ENCODE measurements at regions not wholly inside any gene's neighbourhood (a gene's known extent, or its start where the extent isn't known, plus 50 kb on each side); places are given as distances from the start of the nearest gene placed in this dataset.
"Not testable (repeated sequence)": the region's sequence is repeated elsewhere in the genome, so short reads cannot be mapped to it uniquely, and the experiment has no call there.

DNA sequence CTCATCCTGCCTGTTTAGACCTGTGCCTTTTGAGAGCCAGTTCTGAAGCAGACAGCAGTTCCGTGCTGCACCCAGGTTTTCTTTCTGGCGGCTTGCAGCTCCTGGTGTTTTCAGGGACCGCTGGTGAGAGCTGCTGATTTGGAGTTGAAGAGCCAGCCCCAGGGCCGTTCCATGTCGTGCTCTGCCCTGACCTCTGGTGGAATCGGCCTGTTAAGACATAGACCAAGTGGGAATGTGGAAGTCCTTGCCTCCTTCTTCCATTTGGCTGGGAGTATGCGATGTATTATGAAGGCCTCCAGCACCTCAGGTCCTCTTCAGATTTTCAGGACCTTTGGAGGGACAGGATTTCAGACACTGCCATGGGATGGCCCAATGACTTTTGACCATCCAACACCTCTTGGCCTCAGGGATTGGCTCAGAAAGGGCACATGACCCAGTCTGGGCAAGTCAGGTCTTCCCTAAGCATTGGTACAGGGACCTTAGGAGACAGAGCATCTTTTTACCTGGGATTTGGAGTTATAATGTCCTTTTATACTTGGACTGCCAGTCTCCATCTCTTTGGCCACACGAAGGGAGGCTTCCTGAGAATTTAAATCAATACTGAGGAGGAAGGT lies 136.1 kb upstream of the CLINT1 start:
- peak; percentile 23 for DNase-seq

DNA sequence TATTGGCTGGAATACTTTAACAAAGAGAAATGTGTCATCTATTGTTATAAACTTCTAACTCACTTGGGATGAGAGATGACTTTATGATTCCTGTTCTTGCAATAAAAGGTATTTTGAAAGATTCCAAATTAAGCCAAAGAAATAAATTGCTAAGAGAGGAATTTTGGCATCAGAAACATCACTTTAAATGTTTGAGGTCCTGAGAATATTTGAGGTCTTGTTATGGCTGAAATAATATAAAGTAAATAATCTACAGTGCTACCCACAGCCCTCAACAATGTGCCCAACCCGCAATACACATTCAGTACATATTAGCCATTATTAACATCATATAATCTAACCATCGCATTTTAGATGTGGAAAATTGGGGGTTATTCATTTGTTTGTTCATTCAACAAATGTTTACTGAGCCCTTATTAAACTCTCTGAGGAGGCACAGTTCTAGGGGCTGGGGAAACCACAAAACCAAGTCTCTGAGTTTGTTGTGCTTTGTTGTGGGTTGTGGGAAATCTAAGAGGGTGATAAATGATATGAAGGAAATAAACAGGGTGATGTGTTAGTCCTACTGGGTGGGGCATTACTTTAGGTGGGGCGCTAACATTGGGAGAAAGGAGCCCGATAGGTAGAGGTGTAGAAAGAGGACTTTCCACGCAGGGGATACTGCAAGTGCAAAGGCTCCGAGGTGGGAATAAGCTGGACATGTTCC lies 135.2 kb upstream of the CLINT1 start:
- DNase-seq: peak; percentile 33

DNA sequence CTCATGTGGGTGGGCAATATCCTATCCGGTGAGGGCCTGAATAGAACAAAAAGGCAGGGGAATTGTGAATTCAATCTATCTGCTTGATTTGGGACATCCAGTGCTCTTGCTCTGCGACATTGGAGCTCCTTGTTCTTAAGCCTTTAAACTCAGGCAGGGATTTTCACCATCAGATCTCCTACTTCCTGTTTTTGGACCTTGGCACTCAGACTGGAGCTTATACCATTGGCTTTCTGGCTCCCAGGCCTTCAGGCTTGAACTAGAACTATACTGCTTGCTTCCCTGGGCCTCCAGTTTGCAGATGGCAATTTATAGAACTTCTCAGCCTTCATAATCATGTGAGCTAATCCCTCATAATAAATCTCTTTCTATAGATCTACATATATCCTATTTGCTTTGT lies 134.3 kb upstream of the CLINT1 start:
- DNase-seq: no peak

DNA sequence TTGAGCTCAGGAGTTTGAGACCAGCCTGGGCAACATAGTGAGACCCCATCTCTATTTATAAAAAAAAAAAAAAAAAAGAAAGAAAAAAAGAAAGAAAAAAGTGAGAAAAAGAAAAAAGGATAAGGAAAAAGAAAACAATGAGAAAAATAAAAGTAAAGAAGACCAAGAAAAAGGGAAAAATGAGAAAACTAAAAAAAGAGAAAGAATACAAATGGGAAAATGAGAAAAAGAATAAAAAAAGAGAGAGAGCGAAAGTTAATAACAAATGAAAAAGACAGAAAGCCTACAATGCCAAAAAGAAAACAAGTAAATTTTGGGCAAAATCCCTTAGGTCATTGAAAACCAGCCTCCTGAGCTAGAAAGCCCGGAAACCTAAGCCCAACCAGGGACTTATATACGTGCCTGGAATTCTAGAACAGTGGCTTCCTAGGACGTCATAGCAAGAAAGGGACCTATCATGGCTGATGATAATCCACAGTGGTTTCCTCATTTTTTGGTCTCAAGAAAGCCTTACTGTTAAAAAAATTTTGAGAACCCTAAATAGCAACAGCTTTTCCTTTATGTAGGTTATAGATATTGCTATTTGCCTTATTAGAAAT lies 131.7 kb upstream of the CLINT1 start:
- no peak for DNase-seq

DNA sequence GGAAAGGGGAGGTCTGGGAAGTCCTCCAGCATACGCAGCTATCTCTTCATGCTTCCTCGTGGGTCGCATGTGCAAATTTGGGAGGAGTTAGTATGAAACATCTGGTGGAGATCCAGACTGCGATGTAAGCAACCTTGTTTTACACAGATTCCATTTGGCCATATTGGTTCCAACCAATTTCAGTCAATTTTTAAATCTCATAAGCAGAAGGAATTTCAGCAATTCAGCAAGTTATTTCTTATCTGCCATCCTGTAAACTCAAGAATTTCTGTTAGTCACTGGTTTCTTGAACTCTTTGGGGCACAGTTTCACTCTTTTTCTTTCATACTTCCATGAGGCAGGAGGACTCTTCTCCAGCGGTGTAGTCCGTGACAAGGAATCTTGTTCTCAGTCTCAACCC lies 130.4 kb upstream of the CLINT1 start:
- DNase-seq: no peak

DNA sequence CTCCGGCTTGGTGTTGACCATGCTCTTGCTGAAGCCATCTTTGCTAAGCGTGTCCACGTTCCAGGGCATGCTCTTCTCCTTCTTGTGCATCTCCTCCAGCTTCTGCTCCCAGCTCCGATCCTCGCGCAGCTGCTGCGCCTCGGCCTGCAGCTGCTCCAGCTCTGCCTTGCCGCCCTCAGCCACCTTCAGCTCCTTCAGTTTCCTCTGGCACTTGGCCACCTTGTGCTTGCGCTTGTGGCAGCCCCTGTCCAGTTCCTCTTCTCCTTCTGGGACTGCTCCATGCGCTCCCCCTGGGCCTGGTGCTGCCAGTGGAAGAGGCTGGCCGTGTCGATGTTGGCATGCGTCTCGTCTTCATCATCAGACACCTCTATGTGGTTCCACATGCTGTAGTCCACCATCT lies 128.3 kb upstream of the CLINT1 start:
- no peak for DNase-seq

DNA sequence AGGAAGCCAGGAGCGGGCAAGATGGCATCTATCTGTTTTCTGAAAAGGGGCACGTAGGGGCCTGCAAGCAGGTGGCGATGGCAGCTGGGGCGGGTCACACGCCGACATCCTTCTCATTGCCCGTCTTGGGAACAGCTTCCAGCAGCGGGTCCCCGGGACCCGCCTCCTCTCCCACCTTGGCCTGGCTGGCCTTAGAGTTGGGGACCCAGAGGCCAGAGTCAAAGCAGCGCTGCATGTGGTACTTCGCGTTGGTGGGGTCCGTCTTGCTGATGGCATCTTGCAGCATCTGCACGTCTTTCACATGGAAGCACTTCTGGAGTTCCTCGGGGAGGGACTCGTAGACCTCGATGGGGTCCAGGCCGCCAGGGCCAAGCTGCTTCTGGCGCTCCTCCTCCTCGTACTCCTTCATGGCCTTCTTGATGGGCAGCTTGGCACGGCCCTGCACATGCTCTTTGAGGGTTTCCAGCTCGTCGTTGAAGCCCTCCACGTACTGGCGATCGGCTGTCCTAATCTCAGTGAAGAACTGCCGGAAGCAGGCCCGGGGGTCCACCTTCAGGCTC lies 127.6 kb upstream of the CLINT1 start:
- DNase-seq: no peak

DNA sequence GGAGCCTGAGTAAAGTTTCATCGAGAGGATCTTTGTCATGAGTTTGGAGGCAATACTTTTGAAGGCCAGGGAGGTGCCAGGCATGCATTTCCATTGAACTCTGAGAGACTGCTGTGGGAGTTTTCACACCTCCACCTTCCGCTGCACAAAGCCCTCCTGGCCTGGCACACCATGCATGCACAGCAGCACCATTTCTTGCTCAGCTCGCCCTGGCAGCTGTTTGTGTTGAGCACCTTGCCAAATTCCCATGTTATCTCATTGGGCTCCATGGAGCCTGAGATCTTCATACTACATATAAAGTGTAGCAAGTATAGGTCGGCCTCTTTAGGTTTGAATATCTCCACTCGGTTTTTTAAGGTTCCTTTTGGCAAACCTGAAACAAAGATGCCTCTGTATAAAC lies 125.7 kb upstream of the CLINT1 start:
- no peak for DNase-seq

DNA sequence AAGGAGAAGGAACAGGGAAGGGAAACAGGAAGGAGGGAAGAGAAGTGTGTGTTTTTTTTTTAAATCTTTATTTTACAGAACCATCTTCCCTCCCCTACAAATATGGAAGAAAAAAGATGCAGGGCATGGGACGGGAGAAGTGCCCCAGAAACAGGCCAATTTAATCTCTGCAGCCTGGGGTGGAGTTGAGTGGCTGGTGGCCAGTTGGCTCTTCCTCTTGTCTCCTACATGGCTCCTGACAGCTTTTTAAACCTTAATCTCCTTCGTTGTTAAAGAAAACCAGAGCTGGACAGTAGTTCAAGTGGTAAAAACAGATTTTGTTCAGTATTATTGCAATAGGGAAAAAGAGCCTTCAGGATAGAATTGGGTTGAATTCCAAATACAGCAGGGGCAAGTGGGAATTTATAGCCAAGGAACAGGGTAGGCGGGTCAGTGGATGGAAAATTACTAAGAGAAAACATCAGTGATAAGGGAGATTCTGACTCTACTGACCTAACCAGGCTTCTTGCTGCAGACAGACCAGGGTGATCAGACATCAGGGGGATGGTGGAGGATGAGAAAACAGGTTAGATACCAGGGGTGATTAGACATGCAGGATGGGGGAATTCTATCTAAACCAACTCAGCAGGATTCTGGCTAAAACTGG lies 125.1 kb upstream of the CLINT1 start:
- no peak for DNase-seq

DNA sequence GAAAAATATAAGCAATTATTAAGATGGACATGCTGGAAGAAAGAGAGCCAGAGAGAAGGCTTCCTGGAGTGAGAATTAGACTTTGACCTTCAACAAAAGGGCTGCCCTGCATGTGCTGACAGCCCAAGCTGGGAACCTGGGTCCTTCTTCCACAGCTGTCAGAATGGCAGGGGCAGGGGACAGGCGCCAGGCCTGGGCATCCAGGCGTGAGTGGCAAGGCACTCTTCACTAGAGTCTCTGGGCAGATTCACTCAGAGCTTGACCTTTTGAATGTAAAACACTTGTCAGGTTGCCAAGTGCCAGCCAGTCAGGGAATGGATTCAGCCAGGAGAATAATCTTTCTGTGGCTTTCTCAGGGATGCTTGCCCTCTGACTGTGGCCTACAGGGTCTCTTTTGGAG lies 119.1 kb upstream of the CLINT1 start:
- no peak for DNase-seq

DNA sequence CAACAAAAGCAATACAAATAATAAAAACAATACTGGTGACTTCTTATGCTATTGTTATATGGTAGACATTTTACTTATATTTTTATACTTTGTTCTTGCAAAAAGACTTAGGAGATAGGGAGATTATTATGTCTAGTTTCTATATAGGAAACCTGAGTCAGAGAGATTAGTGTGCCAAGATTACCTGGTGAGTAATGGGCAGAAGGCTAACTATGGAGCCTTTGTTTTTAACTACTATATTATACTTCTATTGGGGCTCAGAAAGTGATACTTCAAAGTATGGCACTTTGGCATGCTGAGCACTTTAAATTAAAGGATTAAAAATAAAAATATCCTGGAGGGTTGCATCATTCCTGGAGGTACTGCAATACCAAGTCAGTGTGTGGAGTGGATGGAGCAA lies 117.5 kb upstream of the CLINT1 start:
- DNase-seq: no peak

DNA sequence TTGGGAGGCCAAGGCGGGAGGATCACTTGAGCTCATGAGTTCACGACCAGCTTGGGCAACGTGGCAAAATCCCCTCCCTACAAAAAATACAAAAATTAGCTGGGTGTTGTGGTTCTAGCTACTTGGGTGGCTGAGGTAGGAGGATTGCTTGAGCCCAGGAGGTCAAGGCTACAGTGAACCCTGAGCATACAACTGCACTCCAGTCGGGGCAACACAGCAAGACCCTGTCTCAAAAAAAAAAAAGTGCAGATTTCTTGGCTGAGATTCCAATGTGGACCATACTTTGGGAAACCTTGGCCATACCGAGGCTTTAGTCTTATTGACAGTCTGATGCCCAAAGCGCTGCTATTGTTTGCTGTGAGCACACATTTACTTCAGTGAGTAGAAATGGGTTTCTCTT lies 113.6 kb upstream of the CLINT1 start:
- no peak for DNase-seq

DNA sequence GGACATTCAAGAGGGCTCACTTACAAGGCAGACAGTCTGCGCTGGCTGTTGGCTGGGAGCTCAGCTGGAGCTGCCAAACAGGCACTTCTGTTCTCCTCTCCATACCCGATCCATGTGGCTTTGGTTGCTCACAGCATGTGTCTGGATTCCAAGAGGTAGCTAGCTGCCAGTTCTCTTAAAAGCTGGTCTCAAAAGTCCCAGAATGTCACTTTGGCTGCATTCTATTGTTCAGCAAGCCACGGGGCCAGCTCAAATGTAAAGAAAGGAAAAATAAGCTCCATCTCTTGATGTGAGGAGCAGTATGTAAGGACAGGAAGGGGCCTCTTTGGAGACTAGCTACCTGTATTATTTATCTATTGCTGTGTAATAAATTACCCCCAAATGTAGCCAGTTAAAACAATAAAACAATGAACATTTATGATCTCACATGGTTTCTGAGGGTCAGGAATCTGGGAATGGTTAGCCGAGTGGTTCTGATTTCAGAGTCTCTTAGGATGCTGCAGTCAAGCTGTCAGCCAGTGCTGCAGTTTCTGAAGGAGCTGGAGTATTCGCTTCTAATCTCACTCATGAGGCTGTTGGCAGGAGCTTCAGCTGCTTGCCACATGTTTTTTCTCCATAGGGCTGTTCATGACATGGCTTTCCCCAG lies 112.7 kb upstream of the CLINT1 start:
- no peak for DNase-seq

DNA sequence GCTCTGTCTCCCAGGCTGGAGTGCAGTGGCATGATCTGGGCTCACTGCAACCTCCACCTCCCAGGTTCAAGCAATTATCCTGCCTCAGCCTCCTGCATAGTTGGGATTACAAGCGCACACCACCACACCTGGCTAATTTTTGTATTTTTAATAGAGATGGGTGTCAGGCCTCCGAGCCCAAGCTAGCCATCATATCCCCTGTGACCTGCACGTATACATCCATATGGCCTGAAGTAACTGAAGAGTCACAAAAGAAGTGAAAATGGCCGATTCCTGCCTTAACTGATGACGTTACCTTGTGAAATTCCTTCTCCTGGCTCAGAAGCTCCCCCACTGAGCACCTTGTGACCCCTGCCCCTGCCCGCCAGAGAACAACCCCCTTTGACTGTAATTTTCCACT lies 109.6 kb upstream of the CLINT1 start:
- DNase-seq: not testable (repeated sequence)

DNA sequence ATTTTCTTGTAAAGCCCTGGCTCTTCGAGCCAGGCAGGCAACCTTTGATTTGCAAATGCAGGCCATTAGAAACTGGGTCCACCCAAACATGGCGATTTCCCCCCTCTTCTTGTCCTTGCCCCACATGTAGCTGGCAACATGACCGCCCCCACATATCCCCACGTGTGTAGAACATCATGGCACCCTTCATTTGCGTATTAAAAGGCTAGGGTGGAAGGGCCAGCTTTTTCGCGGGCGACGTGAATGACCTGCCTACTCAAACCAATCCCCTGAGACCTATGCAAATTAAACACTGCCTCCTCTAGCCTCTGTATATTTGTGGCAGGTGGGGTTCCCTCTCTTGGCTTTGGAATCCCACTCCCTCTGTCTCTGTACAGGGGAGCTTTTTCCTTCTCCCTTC lies 107.0 kb upstream of the CLINT1 start:
- DNase-seq: no peak

DNA sequence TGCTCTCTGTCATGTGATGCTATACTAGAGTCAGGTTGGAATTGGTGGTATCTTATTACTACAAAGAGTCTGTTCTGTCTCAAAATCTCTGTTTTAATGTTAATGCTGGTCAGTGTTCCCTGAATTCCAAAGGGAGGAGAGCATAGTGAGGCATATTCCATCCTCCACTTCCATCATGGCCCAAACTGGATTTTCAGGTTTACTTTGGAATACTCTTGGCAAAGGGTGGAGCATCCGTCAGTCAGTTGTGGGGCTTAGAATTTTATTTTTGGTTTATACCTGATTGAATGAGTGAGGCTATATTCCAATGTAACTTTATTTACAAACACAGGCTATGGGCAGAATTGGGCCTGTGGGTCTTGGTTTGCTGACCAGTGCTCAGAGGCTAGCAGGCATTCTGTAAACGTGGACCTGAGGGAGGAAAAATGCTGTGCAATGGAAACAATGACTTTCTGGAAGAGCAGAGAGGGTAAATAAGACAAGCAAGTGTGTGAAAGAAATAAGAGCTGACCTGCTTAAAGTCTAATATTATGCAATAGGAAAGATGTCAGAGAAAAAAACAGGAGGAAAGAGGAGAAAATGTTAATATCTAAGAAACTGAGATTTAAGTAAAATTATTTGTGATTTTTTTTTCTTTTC lies 106.2 kb upstream of the CLINT1 start:
- DNase-seq: no peak

DNA sequence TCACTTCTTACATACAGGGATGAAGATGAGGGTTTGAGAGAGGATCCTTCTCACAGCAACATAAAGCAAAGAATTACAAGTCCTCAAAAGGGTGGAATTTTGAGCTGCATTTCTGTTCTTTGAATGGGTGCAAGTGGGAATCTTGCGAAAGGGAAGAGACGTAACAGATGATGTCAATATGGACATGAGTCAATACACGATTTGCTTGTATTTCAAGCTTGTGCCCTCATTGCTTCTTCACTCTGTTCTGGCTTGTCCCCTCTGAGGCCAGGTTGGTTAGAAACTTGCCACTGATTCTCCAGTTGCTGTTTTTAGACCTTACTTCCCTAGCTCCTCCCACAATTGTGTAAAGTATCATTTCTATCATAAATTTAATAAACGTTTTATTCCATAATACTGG lies 104.8 kb upstream of the CLINT1 start:
- DNase-seq: no peak

DNA sequence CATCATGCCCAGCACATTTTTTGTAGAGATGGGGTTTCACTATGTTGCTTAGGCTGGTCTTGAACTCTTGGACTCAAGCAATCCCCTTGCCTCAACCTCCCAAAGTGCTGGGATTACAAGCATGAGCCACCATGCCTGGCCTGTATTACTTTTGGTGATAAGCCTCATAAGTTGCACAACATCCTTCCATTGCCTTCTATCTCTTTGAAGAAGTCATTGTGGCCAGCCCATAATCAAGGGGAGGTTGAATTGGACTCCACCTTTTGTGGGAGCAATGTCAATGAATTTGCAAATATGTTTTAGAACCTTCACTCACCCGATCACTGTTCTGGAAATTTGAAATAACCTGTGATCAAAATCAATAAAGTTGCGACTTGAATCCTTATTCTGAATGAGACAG lies 104.3 kb upstream of the CLINT1 start:
- no peak for DNase-seq

DNA sequence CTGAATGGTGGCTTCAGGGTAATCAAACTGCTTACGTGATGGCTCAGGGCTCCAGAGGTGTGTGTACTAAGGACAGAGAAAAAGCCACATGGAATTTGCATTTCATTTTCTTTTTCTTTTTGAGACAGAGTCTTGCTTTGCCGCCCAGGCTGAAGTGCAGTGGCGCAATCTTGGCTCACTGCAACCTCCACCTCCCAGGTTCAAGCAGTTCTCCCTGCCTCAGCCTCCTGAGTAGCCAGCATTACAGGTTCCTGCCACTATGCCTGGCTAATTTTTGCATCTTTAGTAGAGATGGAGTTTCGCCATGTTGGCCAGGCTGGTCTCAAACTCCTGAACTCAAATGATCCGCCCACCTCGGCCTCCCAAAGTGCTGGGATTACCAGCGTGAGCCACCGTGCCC lies 103.7 kb upstream of the CLINT1 start:
- not testable (repeated sequence) for DNase-seq

DNA sequence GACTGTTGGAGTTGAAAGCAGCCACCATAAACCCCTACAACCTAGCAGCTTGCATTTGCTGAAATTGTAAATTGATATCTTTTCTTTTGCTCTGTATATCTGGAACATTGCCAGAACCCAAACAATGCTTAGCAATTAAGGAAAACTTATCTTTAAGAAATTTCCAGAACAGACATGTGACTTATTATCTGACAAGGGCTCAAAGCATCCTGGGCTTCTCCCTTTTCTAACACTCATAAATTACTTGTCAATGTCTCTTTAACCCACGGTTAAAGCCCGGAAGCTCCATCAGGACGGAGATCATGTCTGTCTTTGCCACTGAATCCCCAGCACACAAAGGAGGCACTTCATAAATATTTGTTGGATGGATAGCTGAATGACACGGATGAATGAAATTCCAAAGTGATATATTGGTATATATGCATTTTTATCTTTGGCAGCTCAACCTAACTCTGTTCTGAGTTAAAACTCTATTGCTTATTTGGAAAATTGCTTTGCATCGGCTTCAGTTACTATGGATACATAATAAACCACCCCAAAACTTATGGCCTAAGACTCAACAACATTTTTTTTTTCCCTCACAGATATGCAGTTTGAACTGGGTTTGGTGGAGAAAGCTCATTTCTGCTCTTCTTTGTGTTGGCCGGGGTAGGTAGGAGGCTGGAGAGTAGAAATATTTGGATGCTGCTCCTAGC lies 103.1 kb upstream of the CLINT1 start:
- DNase-seq: no peak

DNA sequence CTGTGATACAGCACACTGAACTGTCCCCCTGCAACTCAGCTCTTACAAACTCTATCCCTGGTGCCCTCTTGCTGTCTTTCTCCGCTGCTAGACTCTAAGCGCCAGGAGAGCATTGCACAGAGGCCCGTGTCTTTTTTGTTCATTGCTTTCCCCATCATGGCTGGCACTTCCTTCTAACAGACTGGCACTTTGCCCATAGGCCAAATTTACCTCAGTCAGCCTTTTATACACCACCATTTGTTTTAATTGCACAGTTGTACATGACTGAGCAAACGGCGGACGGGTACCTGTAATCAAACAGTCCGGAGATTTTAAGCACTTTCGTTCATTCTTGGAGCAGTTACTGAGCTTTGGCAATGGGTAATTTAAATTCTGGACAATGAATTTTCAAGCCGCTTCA lies 102.2 kb upstream of the CLINT1 start:
- DNase-seq: no peak

DNA sequence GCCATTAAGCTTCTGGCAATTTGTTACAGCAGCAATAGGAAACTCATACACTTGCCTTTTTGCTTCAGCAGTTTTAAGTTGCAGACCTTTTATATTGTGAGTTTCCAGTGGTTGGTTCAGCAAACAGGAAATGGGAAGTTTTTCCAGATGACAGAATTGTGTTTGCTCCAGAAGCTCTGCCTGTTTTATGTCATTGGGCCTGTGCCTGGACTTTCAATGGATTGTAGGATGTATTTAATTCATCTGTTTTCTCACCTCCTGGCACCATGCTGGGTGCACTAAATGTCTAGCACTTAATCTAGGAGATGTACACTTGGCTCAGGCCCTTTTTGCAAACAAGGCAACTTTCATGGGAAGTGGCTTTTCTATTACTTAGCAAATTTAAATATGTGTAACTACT lies 100.4 kb upstream of the CLINT1 start:
- no peak for DNase-seq
